ENCODE measurements at regions not wholly inside any gene's neighbourhood (a gene's known extent, or its start where the extent isn't known, plus 50 kb on each side); places are given as distances from the start of the nearest gene placed in this dataset.

- DNase-seq: no peak
- H3K9me3 ChIP-seq: no peaks in the 10 kb centered on the region
- no peak overlapping the region for H3K27ac ChIP-seq
- no peak overlapping the region for H3K4me3 ChIP-seq
- H3K27me3 ChIP-seq: no peaks in the 10 kb centered on the region
- no peaks in the 10 kb centered on the region for H3K36me3 ChIP-seq
- H3K4me1 ChIP-seq: no peaks in the 10 kb centered on the region
- TF ChIP-seq, protein P1, sequence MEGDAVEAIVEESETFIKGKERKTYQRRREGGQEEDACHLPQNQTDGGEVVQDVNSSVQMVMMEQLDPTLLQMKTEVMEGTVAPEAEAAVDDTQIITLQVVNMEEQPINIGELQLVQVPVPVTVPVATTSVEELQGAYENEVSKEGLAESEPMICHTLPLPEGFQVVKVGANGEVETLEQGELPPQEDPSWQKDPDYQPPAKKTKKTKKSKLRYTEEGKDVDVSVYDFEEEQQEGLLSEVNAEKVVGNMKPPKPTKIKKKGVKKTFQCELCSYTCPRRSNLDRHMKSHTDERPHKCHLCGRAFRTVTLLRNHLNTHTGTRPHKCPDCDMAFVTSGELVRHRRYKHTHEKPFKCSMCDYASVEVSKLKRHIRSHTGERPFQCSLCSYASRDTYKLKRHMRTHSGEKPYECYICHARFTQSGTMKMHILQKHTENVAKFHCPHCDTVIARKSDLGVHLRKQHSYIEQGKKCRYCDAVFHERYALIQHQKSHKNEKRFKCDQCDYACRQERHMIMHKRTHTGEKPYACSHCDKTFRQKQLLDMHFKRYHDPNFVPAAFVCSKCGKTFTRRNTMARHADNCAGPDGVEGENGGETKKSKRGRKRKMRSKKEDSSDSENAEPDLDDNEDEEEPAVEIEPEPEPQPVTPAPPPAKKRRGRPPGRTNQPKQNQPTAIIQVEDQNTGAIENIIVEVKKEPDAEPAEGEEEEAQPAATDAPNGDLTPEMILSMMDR (IDR thresholded peaks at IDR 0.05): no peak
- TF ChIP-seq POLR2A (IDR thresholded peaks at IDR 0.05): no peak
Observed at GRCh38 chr3:118227191-118227590, 807.5 kb downstream of the IGSF11 start.

DNA sequence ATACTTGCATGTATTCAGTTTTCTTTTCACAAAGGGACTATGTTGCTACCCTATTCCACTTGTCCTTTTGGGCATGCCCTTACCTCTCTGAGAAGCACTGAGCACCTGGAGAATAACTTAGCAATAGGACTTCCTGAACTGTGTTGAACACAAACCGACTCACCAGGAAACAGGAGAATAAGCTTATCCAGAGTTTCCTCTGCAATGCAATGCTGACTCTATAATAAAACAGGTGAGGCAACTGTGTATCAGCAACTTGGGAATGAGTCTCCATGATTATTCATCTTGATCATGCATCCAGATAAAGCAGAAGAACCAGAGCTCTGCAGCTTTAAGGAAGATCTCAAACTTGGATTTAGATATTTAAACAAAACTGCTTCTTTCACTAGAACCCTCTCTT, 806.5 kb downstream of the IGSF11 start:
- Histone ChIP-seq H3K9me3 (no peaks in the 10 kb centered on the region), H3K36me3 (no peaks in the 10 kb centered on the region), H3K4me3 (no peak overlapping the region), H3K27me3 (no peaks in the 10 kb centered on the region), H3K27ac (no peak overlapping the region), H3K4me1 (no peaks in the 10 kb centered on the region)
- DNase-seq: no peak
- TF ChIP-seq POLR2A (IDR thresholded peaks at IDR 0.05): no peak
- TF ChIP-seq, protein P1 (IDR thresholded peaks at IDR 0.05): no peak

DNA sequence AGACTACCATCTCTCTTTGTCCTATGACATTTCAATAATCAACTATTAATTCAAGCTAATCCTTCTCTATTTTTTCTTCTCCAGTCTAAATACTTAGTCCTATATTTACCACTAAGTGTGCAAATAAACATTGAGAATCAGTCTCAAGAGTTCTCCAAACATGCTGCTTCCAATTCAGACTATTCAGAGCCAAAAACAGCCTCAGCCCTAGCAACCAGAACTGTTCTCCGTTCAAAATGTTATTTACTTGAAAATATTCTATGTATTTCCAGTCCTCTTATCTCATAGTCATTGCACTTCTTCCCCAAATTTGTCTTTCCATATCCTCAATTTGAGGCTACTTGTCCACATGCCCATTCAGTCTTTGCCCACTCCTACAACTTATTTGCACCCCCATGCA, 805.5 kb downstream of the IGSF11 start:
- Histone ChIP-seq H3K9me3 (no peaks in the 10 kb centered on the region), H3K4me3 (no peak overlapping the region), H3K4me1 (no peaks in the 10 kb centered on the region), H3K27me3 (no peaks in the 10 kb centered on the region), H3K36me3 (no peaks in the 10 kb centered on the region), H3K27ac (no peak overlapping the region)
- DNase-seq: no peak
- TF ChIP-seq POLR2A (IDR thresholded peaks at IDR 0.05): no peak
- TF ChIP-seq, protein P1 (IDR thresholded peaks at IDR 0.05): no peak

DNA sequence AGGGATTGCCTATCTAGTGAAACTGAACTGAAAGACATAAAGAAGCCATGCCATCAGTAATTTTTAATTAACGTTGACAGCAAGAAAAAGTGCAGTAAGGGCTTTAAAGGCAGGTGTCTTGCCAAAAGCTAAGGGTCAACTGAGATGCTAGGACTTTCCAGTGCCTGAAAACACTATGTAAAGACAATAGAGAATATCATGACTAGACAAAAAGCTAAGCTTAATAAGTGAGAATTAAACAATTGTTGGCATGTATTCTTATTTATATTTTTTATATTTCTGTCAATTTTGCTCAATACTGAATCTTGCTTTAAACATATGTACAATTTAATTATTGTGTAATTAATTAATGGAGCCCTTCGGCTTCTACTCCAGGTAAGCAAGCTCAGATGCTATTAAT, 803.1 kb downstream of the IGSF11 start:
- no peak for TF ChIP-seq POLR2A (IDR thresholded peaks at IDR 0.05)
- TF ChIP-seq, protein P1 (IDR thresholded peaks at IDR 0.05): no peak
- DNase-seq: no peak
- no peaks in the 10 kb centered on the region for H3K27me3 ChIP-seq
- H3K36me3 ChIP-seq: no peaks in the 10 kb centered on the region
- H3K4me3 ChIP-seq: no peak overlapping the region
- no peaks in the 10 kb centered on the region for H3K4me1 ChIP-seq
- H3K9me3 ChIP-seq: no peaks in the 10 kb centered on the region
- no peak overlapping the region for H3K27ac ChIP-seq

GRCh38 chr3:118239253-118239652, 795.4 kb downstream of the IGSF11 start:
- H3K27me3 ChIP-seq: no peaks in the 10 kb centered on the region
- TF ChIP-seq, protein P1 (IDR thresholded peaks at IDR 0.05): no peak
- TF ChIP-seq POLR2A (IDR thresholded peaks at IDR 0.05): no peak
- no peaks in the 10 kb centered on the region for H3K4me1 ChIP-seq
- H3K4me3 ChIP-seq: no peak overlapping the region
- no peaks in the 10 kb centered on the region for H3K36me3 ChIP-seq
- no peak overlapping the region for H3K27ac ChIP-seq
- H3K9me3 ChIP-seq: no peaks in the 10 kb centered on the region
- DNase-seq: no peak

DNA sequence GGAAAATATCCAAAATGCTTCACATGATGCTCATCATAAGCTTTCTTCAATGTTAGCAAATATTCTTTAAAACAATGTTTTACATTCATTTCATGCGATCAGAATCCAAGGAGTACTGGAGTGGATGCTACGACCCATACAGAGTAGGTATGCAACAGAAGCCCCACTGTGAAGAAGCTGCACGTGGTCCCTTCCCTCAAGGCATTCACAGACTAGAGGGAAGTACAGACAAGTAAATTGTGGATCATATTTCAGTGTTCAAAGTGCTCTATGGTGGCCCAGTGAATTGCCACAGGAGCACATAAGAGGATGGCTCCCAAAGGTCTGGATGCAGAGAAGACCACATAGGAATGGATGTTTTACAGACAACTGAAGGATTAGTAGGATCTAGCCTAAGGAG, 789.9 kb downstream of the IGSF11 start:
- H3K36me3 ChIP-seq: no peaks in the 10 kb centered on the region
- H3K4me1 ChIP-seq: no peaks in the 10 kb centered on the region
- no peak overlapping the region for H3K4me3 ChIP-seq
- TF ChIP-seq, protein P1 (IDR thresholded peaks at IDR 0.05): no peak
- TF ChIP-seq POLR2A (IDR thresholded peaks at IDR 0.05): no peak
- H3K9me3 ChIP-seq: no peaks in the 10 kb centered on the region
- no peak overlapping the region for H3K27ac ChIP-seq
- no peaks in the 10 kb centered on the region for H3K27me3 ChIP-seq
- no peak for DNase-seq

Measured in Peyer's patch (tissue), 4 donors.